ENCODE measurements at regions not wholly inside any gene's neighbourhood (a gene's known extent, or its start where the extent isn't known, plus 50 kb on each side); places are given as distances from the start of the nearest gene placed in this dataset.

DNA sequence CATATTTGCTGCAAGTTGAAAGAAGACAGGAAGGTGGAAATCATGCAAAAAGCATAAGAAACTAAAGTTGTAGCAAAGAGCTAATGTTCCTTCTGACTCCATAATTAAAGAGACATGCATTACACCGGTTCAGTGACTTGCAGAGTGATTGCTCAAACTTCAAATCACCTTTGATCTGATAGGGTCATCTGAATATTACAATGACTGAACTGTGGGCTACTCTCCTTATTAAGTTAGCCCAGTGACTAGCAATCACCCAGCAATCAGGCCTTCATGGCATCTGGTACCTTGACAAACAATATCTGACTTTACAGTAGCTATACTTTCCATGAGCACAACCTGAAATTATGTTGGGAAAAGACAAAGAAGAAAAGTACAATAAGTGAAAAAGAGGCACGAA is 84.9 kb downstream of the NREP start:
- DNase-seq = no peak
- no peaks in the 10 kb centered on the region for H3K27me3 ChIP-seq
- intact Hi-C loops (cut with DNase I) = no loop called here
- H3K27ac ChIP-seq = no peak overlapping the region
- H3K9me3 ChIP-seq = no peaks in the 10 kb centered on the region
- H3K4me3 ChIP-seq = no peak overlapping the region
- TF ChIP-seq, protein P1, sequence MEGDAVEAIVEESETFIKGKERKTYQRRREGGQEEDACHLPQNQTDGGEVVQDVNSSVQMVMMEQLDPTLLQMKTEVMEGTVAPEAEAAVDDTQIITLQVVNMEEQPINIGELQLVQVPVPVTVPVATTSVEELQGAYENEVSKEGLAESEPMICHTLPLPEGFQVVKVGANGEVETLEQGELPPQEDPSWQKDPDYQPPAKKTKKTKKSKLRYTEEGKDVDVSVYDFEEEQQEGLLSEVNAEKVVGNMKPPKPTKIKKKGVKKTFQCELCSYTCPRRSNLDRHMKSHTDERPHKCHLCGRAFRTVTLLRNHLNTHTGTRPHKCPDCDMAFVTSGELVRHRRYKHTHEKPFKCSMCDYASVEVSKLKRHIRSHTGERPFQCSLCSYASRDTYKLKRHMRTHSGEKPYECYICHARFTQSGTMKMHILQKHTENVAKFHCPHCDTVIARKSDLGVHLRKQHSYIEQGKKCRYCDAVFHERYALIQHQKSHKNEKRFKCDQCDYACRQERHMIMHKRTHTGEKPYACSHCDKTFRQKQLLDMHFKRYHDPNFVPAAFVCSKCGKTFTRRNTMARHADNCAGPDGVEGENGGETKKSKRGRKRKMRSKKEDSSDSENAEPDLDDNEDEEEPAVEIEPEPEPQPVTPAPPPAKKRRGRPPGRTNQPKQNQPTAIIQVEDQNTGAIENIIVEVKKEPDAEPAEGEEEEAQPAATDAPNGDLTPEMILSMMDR (IDR thresholded peaks at IDR 0.05) = no peak
- 78 to 94% methylated on average over 2 of the region's 2 CpGs for WGBS, 2 donors
- no peak for FAIRE-seq
- no peak for ATAC-seq
- no peaks in the 10 kb centered on the region for H3K4me1 ChIP-seq
- H3K36me3 ChIP-seq = no peaks in the 10 kb centered on the region

DNA sequence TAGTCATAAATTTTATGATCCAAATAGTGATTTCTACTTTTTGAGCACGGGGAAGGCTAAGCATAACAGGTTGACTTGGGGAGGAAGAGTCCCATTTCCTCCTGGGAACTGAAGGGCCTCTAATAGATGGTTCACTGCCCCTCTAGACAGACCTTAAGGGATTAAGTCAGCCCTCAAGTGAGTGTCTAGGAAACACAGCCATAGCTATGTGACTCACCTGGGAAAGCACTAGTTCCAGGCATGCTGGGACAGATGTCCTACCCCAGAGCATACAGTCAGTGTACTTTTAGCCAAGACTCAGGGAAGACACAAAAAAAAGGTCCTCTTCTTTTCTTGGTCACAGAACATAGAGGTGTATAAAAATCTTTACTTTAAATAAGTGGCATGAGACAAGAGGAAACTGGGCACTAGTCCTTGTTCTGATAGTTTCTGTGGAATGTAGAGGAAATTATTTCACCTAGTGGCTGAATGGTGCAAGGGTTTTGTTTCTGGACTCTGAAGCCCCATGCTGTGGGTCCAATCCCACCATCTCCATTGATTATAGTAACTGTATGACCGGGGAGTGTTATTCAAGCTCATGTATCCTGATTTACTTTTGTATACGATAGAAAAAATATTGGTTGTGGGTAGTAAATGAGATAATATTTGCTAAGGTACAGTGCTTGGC is 86.0 kb downstream of the NREP start:
- Histone ChIP-seq H3K4me3 (no peak overlapping the region), H3K4me1 (no peaks in the 10 kb centered on the region), H3K27ac (no peak overlapping the region), H3K9me3 (no peaks in the 10 kb centered on the region), H3K36me3 (no peaks in the 10 kb centered on the region), H3K27me3 (no peaks in the 10 kb centered on the region)
- TF ChIP-seq, protein P1 (IDR thresholded peaks at IDR 0.05) = peak in 1 of 4 donors; percentile 7
- intact Hi-C loops (cut with DNase I) = no loop called here
- DNase-seq (no peak), FAIRE-seq (no peak), ATAC-seq (no peak)
- WGBS, 2 donors = 61 to 76% methylated on average over 3 of the region's 3 CpGs

DNA sequence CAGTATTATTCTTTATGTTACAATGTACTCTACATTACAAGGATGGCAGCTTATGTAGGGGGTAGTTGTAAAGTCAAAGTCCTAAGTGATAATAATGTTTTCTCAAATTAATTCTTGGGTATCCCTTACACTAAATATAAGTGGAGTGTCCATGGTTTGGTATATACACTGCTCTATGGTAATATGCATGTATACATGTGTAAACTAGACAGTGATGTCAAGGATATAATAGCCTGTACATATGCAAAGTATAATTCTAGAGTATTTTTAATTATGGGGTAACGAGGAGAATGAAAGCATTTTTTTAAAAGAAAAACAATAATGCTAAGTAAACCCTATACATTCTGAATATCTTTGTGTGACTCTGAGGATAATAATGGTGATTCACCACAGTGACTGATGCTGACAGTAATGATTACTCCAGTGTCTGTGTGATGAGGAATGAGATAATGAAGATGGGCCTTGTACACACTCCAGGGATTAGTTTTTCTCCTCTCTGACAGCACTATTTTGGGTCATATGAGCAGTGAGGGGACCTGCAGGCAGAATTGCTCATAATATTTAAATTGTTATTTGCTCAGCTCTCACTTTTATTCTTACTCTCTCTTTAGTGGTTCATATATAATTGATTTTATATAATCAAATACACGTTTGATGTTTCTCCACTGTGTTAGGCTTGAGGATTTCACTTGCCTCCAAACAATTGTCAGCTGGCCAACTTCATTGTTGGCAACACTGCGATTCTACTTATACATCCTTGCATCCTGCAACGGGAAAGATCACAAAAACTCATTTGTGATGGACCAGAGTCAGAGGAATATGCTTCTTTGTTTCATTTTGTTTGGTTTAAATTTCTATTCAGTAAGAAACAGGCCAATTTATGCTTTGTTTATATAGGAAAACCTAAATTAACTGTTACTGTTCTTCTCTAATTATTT is 88.2 kb downstream of the NREP start:
- DNase-seq (no peak), FAIRE-seq (no peak), ATAC-seq (no peak)
- Histone ChIP-seq H3K9me3 (no peaks in the 10 kb centered on the region), H3K4me3 (no peak overlapping the region), H3K27me3 (no peaks in the 10 kb centered on the region), H3K4me1 (no peaks in the 10 kb centered on the region), H3K27ac (no peak overlapping the region), H3K36me3 (no peaks in the 10 kb centered on the region)
- TF ChIP-seq, protein P1 (IDR thresholded peaks at IDR 0.05) = no peak
- WGBS, 2 donors = 77 to 85% methylated on average over 4 of the region's 4 CpGs
- intact Hi-C loops (cut with DNase I) = no loop called here

DNA sequence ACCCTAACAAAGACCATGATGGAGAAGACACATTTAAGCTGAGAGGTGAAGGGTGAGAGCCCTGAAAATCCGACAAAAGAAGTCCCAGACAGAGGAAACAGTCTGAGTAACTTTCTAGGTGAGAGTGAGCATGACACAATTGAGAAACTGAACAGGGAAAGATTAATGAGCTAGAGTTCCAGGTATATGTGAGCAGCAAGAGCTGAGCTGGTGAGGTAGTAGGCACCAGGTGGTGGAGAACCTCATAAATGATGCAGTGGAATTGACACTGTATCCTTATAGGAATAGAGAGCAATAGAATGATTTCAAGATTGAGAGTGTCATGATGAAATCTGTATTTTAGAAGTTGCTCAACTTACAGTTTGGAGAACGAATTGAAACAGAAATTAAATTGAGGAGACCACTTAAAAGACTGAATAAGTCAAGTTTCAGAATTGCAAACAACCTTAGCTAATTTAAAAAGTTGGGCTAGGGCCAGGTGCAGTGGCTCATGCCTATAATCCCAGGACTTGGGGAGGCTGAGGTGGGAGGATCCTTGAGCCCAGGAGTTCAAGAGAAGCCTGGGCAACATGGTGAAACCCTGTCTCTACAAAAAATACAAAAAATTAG is 89.8 kb downstream of the NREP start:
- Histone ChIP-seq H3K9me3 (no peaks in the 10 kb centered on the region), H3K27me3 (no peaks in the 10 kb centered on the region), H3K4me1 (no peaks in the 10 kb centered on the region), H3K27ac (no peak overlapping the region), H3K36me3 (no peaks in the 10 kb centered on the region), H3K4me3 (no peak overlapping the region)
- FAIRE-seq (no peak), DNase-seq (no peak), ATAC-seq (no peak)
- 62 to 63% methylated on average over 2 of the region's 2 CpGs for WGBS, 2 donors
- TF ChIP-seq, protein P1 (IDR thresholded peaks at IDR 0.05) = no peak
- intact Hi-C loops (cut with DNase I) = no loop called here

All from pancreas (tissue), 10 donors.